Sigmoid colon (tissue), 6 donors: ENCODE measurements at regions not wholly inside any gene's neighbourhood (a gene's known extent, or its start where the extent isn't known, plus 50 kb on each side); places are given as distances from the start of the nearest gene placed in this dataset.
"Not testable (repeated sequence)": the region's sequence is repeated elsewhere in the genome, so short reads cannot be mapped to it uniquely, and the experiment has no call there.

Experiments used
- DNase-seq: peaks from one replicate; pipeline ENCODE4 v3.0.0-alpha.2; 2019
- H3K27ac ChIP-seq, 4 donors: fragments of 200-600 bp; sonication (generic); one replicate each; pipeline ENCODE4 v1.5.1; 2016 to 2019; ENCODE audit warnings: mild to moderate bottlenecking in 1 of 4
- H3K27me3 ChIP-seq, 3 donors: fragments of 200-600 bp; sonication (generic); one replicate each; pipeline ENCODE4 v1.5.1; 2019; ENCODE audit warnings: mild to moderate bottlenecking in 1 of 3
- H3K36me3 ChIP-seq, 4 donors: fragments of 200-600 bp; sonication (generic); one replicate each; pipeline ENCODE4 v1.5.1; 2016 to 2019
- H3K4me1 ChIP-seq, 4 donors: fragments of 200-600 bp; sonication (generic); one replicate each; pipeline ENCODE4 v1.5.1; 2017 to 2019
- H3K4me3 ChIP-seq, 4 donors: fragments of 200-600 bp; sonication (generic); one replicate each; pipeline ENCODE4 v1.5.1; 2017 to 2019; ENCODE audit warnings: mild to moderate bottlenecking in 2 of 4, moderate library complexity in 1 of 4
- H3K9me3 ChIP-seq, 4 donors: fragments of 200-600 bp in 3 of 4; sonication (generic) in 3 of 4; one replicate each; pipeline versions ENCODE4 v1.5.1 to v1.6.1; 2013 to 2019
- EP300 ChIP-seq, 4 donors: sonication (generic); formaldehyde crosslinking; IDR thresholded peaks; one replicate each; pipeline ENCODE4 v1.6.1; 2017; ENCODE audit warnings: antibody characterized with exemption in 4 of 4
- POLR2A ChIP-seq, 2 donors: fragments of 450-650 bp; IDR thresholded peaks; one replicate each; pipeline ENCODE4 v1.6.1; 2016; ENCODE audit warnings: antibody characterized with exemption in 2 of 2, mild to moderate bottlenecking in 2 of 2, moderate library complexity in 2 of 2
- POLR2AphosphoS5 ChIP-seq, 4 donors: sonication (generic); formaldehyde crosslinking; IDR thresholded peaks; one replicate each; pipeline ENCODE4 v1.6.1; 2017; ENCODE audit warnings: antibody characterized with exemption in 4 of 4
- WGBS, 2 donors: extraction: QIAGEN DNeasy Blood & Tissue Kit; methylation state at CpG; one replicate each; pipeline ENCODE4 v1.1.7; 2013; 5-methylcytosine and 5-hydroxymethylcytosine counted together
- intact Hi-C: fragments of 100-400 bp; cut with DNase I; formaldehyde crosslinking; loops from one replicate; pipeline ENCODE4 v1.15.1; 2023
- TF ChIP-seq, protein P1 (sequence below), 4 experiments: fragments of 450-650 bp in 3 of 4; fragments of 200-600 bp in 1 of 4; IDR thresholded peaks; one replicate each; pipeline ENCODE4 v1.5.1; 2016 to 2019; ENCODE audit warnings: antibody characterized with exemption in 4 of 4, mild to moderate bottlenecking in 3 of 4, moderate library complexity in 2 of 4
- donor health status: healthy with polysubstance abuse.
- donor health status: healthy.

DNA sequence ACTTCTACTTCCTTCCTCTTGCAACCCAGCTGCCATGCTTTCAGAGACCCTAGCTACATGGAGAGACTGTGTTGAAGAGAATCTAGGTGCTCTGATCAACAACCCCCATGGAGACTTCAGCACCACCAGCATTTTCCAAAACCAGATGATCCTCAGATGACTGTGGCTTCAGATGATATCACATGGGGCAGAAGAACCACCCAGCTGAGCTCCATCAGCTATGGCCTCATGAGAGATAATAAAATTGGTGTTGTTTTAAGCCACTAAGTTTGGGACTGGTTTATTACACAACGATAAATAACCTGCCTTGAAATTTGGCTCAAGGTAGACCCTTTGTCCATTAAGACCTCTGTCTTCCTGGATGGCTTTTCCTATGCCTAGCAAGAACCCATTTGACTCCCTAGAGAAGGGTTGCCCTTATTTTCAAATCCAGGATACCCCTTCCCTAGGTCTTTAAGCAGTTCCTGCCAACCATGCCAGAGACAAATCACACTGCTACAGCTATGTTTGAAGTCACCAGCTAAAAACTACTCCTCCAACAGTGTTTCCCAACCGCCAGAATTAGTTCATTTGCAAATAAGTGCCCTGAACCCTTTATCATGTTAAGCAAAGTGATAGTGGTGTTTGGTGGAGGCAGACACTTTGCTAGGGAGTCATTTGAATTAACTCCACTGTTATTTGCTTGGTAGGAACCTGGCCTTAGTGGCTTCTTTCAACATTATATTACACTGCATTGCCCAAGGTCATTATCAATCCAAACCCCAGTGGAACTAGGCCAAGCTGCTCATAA, 136.9 kb upstream of the PALS2 start:
- no peaks in the 10 kb centered on the region for H3K36me3 ChIP-seq
- H3K4me3 ChIP-seq: no peak overlapping the region
- DNase-seq: no peak
- 89 to 91% methylated on average over 2 of the region's 2 CpGs for WGBS, 2 donors
- no peaks in the 10 kb centered on the region for H3K27me3 ChIP-seq
- H3K9me3 ChIP-seq: no peaks in the 10 kb centered on the region
- H3K27ac ChIP-seq: no peak overlapping the region
- TF ChIP-seq EP300 (IDR thresholded peaks at IDR 0.05) (no peak), POLR2A (IDR thresholded peaks at IDR 0.05) (no peak), POLR2AphosphoS5 (IDR thresholded peaks at IDR 0.05) (no peak)
- TF ChIP-seq, protein P1, sequence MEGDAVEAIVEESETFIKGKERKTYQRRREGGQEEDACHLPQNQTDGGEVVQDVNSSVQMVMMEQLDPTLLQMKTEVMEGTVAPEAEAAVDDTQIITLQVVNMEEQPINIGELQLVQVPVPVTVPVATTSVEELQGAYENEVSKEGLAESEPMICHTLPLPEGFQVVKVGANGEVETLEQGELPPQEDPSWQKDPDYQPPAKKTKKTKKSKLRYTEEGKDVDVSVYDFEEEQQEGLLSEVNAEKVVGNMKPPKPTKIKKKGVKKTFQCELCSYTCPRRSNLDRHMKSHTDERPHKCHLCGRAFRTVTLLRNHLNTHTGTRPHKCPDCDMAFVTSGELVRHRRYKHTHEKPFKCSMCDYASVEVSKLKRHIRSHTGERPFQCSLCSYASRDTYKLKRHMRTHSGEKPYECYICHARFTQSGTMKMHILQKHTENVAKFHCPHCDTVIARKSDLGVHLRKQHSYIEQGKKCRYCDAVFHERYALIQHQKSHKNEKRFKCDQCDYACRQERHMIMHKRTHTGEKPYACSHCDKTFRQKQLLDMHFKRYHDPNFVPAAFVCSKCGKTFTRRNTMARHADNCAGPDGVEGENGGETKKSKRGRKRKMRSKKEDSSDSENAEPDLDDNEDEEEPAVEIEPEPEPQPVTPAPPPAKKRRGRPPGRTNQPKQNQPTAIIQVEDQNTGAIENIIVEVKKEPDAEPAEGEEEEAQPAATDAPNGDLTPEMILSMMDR (IDR thresholded peaks at IDR 0.05): no peak
- intact Hi-C loops: no loop called here
- H3K4me1 ChIP-seq: no peaks in the 10 kb centered on the region

DNA sequence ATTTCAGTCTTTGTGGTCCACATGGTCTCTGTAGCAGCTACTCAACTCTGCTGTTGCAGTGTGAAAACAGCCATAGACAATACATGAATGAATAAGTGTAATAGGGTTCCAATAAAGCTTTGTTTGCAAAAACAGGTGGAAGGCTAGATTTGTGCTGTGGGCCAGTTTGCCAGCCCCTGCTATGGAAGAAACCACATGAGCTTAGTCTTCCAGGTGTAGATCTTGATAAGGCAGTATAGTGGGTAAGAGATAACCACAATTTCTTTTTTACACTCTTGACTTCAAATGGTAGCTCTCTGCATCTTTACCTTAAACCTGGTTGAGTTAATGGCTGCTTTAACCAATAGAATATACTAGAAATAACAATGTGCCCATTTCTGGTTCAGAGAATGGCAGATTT, 135.0 kb upstream of the PALS2 start:
- no peaks in the 10 kb centered on the region for H3K9me3 ChIP-seq
- H3K36me3 ChIP-seq: no peaks in the 10 kb centered on the region
- DNase-seq: no peak
- no peak overlapping the region for H3K4me3 ChIP-seq
- H3K27ac ChIP-seq: no peak overlapping the region
- TF ChIP-seq POLR2AphosphoS5 (IDR thresholded peaks at IDR 0.05) (no peak), POLR2A (IDR thresholded peaks at IDR 0.05) (no peak), EP300 (IDR thresholded peaks at IDR 0.05) (no peak)
- TF ChIP-seq, protein P1 (IDR thresholded peaks at IDR 0.05): no peak
- no peaks in the 10 kb centered on the region for H3K27me3 ChIP-seq
- no peaks in the 10 kb centered on the region for H3K4me1 ChIP-seq
- intact Hi-C loops: no loop called here

DNA sequence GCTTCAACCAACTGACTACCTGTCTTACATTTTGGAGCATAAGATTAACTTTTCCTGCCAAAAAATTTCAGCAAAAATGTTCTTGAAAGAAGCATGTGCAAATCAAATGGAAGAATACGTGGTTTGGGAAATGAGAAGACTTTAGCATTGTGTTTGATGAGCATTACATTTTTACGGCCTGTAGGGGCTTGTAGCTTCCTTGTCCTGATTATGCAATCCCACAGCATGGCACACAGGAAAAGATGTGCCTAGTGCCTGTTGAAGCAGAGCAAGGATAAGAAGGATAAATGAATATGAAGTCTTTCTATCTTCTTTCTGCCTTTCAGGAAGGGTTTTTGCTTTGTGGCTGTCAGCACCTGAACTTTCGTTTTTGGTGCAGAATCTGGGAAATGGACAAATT, 134.1 kb upstream of the PALS2 start:
- H3K36me3 ChIP-seq, intact Hi-C loops, H3K4me1 ChIP-seq, H3K27ac ChIP-seq, H3K9me3 ChIP-seq, H3K4me3 ChIP-seq, DNase-seq, H3K27me3 ChIP-seq: not testable (repeated sequence)
- WGBS, 2 donors: 42 to 76% methylated on average over 3 of the region's 3 CpGs

DNA sequence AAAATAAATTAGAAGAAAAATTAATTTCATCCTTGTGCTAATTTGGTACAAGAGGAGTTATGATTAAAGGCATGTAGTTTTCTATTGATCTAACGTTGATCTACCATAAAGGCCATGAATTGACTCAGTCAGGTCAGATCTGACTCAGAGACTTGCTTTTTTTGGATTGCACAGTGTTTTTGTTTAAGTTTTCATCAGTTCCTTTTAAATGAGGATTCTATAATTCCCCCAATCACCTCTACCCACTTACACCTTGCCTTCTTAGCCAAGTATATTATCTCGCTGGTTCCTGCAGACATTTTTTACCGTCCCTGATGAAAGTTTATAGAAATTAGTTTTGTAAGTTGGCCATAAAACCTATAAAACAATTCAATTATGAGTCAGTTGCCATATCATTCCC, 132.4 kb upstream of the PALS2 start:
- intact Hi-C loops: no loop called here
- WGBS, 2 donors: 23 to 75% methylated on average over 3 of the region's 3 CpGs
- H3K36me3 ChIP-seq: no peaks in the 10 kb centered on the region
- no peak for DNase-seq
- H3K9me3 ChIP-seq: no peaks in the 10 kb centered on the region
- H3K4me1 ChIP-seq: no peaks in the 10 kb centered on the region
- H3K27ac ChIP-seq: no peak overlapping the region
- TF ChIP-seq POLR2AphosphoS5 (IDR thresholded peaks at IDR 0.05) (no peak), EP300 (IDR thresholded peaks at IDR 0.05) (no peak), POLR2A (IDR thresholded peaks at IDR 0.05) (no peak)
- TF ChIP-seq, protein P1 (IDR thresholded peaks at IDR 0.05): no peak
- no peak overlapping the region for H3K4me3 ChIP-seq
- no peaks in the 10 kb centered on the region for H3K27me3 ChIP-seq

DNA sequence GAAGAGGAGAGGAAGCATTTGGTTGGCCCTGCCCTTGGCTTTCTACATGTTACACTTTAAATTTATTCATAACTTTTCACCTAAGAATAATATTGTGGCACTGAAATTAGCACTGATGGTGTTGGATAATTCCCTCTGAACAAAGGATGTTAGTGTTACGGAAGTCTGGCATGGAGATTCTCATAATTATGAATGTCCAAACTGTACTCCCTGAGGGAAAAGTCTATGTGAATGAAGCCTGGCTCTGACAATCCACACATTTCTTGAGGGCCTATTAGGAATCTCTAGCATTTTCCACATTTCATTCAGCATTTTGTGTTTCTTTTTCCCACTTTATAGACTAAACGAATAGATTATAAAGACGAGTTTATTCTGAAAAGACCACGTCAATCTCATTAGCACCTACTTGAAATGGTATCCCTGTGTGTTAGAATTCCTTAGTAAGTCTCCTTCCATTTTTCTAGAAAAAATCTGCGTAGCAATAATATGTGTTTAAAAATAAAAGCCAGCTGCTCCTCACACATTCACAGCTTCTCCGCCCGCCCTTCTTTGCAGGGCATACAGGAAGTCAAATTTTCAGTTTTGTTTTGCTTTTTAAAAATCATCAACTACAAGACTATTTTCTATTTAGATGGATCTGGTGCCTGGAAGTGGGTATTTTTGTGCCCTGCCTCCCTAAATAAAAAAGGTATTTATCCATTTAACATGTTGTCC, 131.8 kb upstream of the PALS2 start:
- intact Hi-C loops: no loop called here
- Histone ChIP-seq H3K4me1 (no peaks in the 10 kb centered on the region), H3K9me3 (no peaks in the 10 kb centered on the region), H3K36me3 (no peaks in the 10 kb centered on the region), H3K4me3 (no peak overlapping the region), H3K27me3 (no peaks in the 10 kb centered on the region), H3K27ac (no peak overlapping the region)
- 72 to 85% methylated on average over 7 of the region's 7 CpGs for WGBS, 2 donors
- no peak for DNase-seq
- TF ChIP-seq POLR2A (IDR thresholded peaks at IDR 0.05): no peak
- no peak for TF ChIP-seq EP300 (IDR thresholded peaks at IDR 0.05)
- TF ChIP-seq POLR2AphosphoS5 (IDR thresholded peaks at IDR 0.05): no peak
- TF ChIP-seq, protein P1 (IDR thresholded peaks at IDR 0.05): no peak
